PC-3 (cell line): ENCODE measurements at regions not wholly inside any gene's neighbourhood (a gene's known extent, or its start where the extent isn't known, plus 50 kb on each side); places are given as distances from the start of the nearest gene placed in this dataset.

Source experiments
- ATAC-seq: fragments of 200-7000 bp; cut with Tn5 transposase; 2 replicates; pipeline ENCODE4 v1.9.1; 2020; ENCODE audit warnings: mild to moderate bottlenecking, moderate library complexity
- BruUV-seq: library from RNA; stranded (reverse); fragments of 400-500 nt; replicated peaks from 2 replicates; lab custom pipeline; 2021; lab: Mats Ljungman, UMichigan
- CTCF ChIA-PET: fragments of 300-600 bp; sonication (Branson Sonifier 250); formaldehyde crosslinking; loops from one replicate; lab custom pipeline; 2022; ENCODE audit warnings: antibody characterized with exemption; lab: Charles Lee
- POLR2A ChIA-PET: fragments of 300-600 bp; sonication (Branson Sonifier 250); formaldehyde crosslinking; loops from one replicate; lab custom pipeline; 2022; ENCODE audit warnings: antibody characterized with exemption; ENCODE audit not compliant: unreplicated experiment; lab: Charles Lee
- DNase-seq: peaks from one replicate; pipeline ENCODE4 v3.0.0-alpha.2; 2015
- H2AFZ ChIP-seq: fragments of 300-600 bp; sonication (generic); 2 replicates; pipeline ENCODE4 v1.6.0; 2016; ENCODE audit warnings: antibody characterized with exemption, low read length
- H3F3A ChIP-seq: fragments of 300-600 bp; sonication (generic); one replicate; pipeline ENCODE4 v1.6.0; 2017; ENCODE audit warnings: antibody characterized with exemption, low read length, control low read depth, mild to moderate bottlenecking; ENCODE audit not compliant: unreplicated experiment
- H3K27ac ChIP-seq: fragments of 300-600 bp; sonication (generic); 2 replicates; pipeline ENCODE4 v1.5.1; 2016; ENCODE audit warnings: mild to moderate bottlenecking, low read length
- H3K27me3 ChIP-seq: fragments of 300-600 bp; sonication (generic); 2 replicates; pipeline ENCODE4 v1.6.1; 2016; ENCODE audit warnings: low read length, mixed read lengths
- H3K36me3 ChIP-seq: fragments of 300-600 bp; sonication (generic); 2 replicates; pipeline ENCODE4 v1.6.1; 2016; ENCODE audit warnings: low read depth, mixed run types, low read length, mixed read lengths
- H3K4me1 ChIP-seq: fragments of 300-600 bp; sonication (generic); 2 replicates; pipeline ENCODE4 v1.5.1; 2016; ENCODE audit warnings: low read length; ENCODE audit not compliant: insufficient read depth
- H3K4me2 ChIP-seq: fragments of 300-600 bp; sonication (generic); 2 replicates; pipeline ENCODE4 v1.6.0; 2016; ENCODE audit warnings: low read length
- H3K4me3 ChIP-seq: fragments of 300-600 bp; sonication (generic); 2 replicates; pipeline ENCODE4 v1.5.1; 2016; ENCODE audit warnings: mild to moderate bottlenecking, low read length, mixed read lengths
- H3K79me2 ChIP-seq: fragments of 300-600 bp; sonication (generic); 2 replicates; pipeline ENCODE4 v1.6.1; 2017; ENCODE audit warnings: low read length, mixed read lengths
- H3K9ac ChIP-seq: fragments of 300-600 bp; sonication (generic); 2 replicates; pipeline ENCODE4 v1.6.0; 2016; ENCODE audit warnings: mild to moderate bottlenecking, low read length
- H3K9me2 ChIP-seq: fragments of 300-600 bp; sonication (generic); replicated peaks from 2 replicates; pipeline ENCODE4 v1.6.1; 2016; ENCODE audit warnings: mixed run types, low read length, mixed read lengths
- H3K9me3 ChIP-seq: fragments of 300-600 bp; sonication (generic); 2 replicates; pipeline ENCODE4 v1.6.1; 2016; ENCODE audit warnings: low read length, mixed read lengths
- H4K20me1 ChIP-seq: fragments of 300-600 bp; sonication (generic); 2 replicates; pipeline ENCODE4 v1.6.1; 2016; ENCODE audit warnings: low read length, mixed read lengths
- EZH2 ChIP-seq: fragments of 300-600 bp; sonication (generic); IDR thresholded peaks from one replicate; pipeline ENCODE4 v1.6.1; 2017; ENCODE audit warnings: antibody characterized with exemption, mild to moderate bottlenecking, low read length; ENCODE audit not compliant: unreplicated experiment
- EZH2phosphoT487 ChIP-seq: fragments of 300-600 bp; sonication (generic); IDR thresholded peaks from 2 replicates; pipeline ENCODE4 v1.6.1; 2018; ENCODE audit warnings: mild to moderate bottlenecking, antibody characterized with exemption, low read length, borderline replicate concordance
- intact Hi-C: fragments of 100-400 bp; cut with micrococcal nuclease; formaldehyde crosslinking; loops from 2 replicates; pipeline ENCODE4 v1.9.0; 2023
- TF ChIP-seq, protein P1 (sequence below): fragments of 300-600 bp; sonication (generic); conservative IDR thresholded peaks from 2 replicates; pipeline ENCODE4 v1.5.1; 2017; ENCODE audit warnings: antibody characterized with exemption, low read depth, mild to moderate bottlenecking, low read length

DNA sequence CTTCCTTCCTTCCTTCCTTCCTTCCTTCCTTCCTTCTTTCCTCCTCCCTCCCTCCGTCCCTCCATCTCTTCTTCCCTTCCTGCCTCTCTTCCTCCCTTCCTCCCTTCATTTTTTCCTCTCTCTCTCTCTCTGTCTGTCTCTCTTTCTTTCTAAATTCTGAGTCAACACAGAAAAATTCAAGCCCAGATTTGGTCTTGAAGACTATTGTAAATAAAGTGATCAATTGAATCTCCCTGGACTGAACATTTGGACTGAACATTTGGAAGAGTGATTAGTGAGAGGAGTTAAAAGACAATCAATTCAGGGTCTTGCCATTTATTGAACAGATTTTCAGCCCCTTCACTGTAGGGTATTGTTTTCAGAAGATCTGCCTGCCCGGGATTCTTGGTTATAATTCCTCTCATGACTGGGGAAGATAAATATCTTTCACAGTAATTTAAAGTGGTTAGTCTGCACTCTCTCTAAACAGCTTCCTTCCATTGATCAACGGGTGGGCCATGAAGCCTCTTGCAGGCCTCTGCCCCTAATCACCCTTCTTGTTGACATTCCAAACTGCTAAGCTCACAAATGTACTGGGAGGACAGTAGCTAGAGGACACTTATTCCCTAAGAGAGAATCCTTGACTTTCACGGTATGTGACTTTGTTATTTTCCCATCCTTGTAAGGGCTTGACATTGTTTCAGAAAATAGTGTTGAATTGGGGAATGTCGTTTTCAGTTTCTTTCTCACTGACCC is 101.7 kb upstream of the BMP2 start:
- DNase-seq, result no peak
- Histone ChIP-seq H3K9ac (no peak overlapping the region), H3K4me2 (no peak overlapping the region), H3K27ac (no peak overlapping the region), H2AFZ (no peak overlapping the region), H3K79me2 (no peaks in the 10 kb centered on the region), H4K20me1 (no peaks in the 10 kb centered on the region), H3K4me1 (0 out of 2 replicates have a peak, but pooled peaks cover 2% of the 10 kb centered on the region), H3K4me3 (no peak overlapping the region), H3K9me2 (no peaks in the 10 kb centered on the region), H3K9me3 (no peaks in the 10 kb centered on the region), H3F3A (no peaks in the 10 kb centered on the region), H3K36me3 (no peaks in the 10 kb centered on the region), H3K27me3 (0 out of 2 replicates have a peak, but pooled peaks cover 5% of the 10 kb centered on the region)
- POLR2A ChIA-PET, result no interaction called here
- no TSS peak for BruUV-seq
- TF ChIP-seq EZH2phosphoT487 (no peak), EZH2 (no peak)
- TF ChIP-seq, protein P1, sequence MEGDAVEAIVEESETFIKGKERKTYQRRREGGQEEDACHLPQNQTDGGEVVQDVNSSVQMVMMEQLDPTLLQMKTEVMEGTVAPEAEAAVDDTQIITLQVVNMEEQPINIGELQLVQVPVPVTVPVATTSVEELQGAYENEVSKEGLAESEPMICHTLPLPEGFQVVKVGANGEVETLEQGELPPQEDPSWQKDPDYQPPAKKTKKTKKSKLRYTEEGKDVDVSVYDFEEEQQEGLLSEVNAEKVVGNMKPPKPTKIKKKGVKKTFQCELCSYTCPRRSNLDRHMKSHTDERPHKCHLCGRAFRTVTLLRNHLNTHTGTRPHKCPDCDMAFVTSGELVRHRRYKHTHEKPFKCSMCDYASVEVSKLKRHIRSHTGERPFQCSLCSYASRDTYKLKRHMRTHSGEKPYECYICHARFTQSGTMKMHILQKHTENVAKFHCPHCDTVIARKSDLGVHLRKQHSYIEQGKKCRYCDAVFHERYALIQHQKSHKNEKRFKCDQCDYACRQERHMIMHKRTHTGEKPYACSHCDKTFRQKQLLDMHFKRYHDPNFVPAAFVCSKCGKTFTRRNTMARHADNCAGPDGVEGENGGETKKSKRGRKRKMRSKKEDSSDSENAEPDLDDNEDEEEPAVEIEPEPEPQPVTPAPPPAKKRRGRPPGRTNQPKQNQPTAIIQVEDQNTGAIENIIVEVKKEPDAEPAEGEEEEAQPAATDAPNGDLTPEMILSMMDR, result no peak
- intact Hi-C loops, result no loop called here
- no peak for ATAC-seq
- CTCF ChIA-PET, result no interaction called here

DNA sequence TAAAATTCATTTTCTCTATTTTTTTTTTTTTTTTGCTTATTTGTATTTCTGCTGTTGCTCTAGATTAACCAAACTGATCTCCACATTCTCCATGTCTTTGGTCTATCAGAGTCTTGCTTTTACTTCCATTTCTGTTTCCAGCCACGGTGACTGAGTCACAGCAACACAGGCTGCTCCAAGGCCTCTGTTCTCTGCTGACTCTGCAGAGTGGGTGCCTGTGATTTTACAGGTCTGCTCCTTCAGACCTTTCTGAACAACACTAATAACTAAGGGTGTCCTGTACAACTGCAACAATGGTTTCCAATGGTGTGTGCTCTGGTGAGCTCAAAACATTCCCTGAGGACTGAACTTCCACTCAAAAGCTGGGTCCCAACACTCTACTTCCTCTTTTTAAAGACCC is 102.3 kb upstream of the BMP2 start:
- DNase-seq (no peak), ATAC-seq (no peak)
- Histone ChIP-seq H2AFZ (no peak overlapping the region), H3K9me3 (no peaks in the 10 kb centered on the region), H3K9ac (no peak overlapping the region), H3K27ac (no peak overlapping the region), H3K4me3 (no peak overlapping the region), H3K9me2 (no peaks in the 10 kb centered on the region), H3K4me2 (no peak overlapping the region), H3K27me3 (0 out of 2 replicates have a peak, but pooled peaks cover 5% of the 10 kb centered on the region), H4K20me1 (no peaks in the 10 kb centered on the region), H3K36me3 (no peaks in the 10 kb centered on the region), H3K79me2 (no peaks in the 10 kb centered on the region), H3K4me1 (0 out of 2 replicates have a peak, but pooled peaks cover 9% of the 10 kb centered on the region), H3F3A (no peaks in the 10 kb centered on the region)
- BruUV-seq, result no TSS peak
- ChIA-PET POLR2A (no interaction called here), CTCF (no interaction called here)
- TF ChIP-seq EZH2, result no peak
- TF ChIP-seq, protein P1, result no peak
- no peak for TF ChIP-seq EZH2phosphoT487
- intact Hi-C loops, result no loop called here

DNA sequence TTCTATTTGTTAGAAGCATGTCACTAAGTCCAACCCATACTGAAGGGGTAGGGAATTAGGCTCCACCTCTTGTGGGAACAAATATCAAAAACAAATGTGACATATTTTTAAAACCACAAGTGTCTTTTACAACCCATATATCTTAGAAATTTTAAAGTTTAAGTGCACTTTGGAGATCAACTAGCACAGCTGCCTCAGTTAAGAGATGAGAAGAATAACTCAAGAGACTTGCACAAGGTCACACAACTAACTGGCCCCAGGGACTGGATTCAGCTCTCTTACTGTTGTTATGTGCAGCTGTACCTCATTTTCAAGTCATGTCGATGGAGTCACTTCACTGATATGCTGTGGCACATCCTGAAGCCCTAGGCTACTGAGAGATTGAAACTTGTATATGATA is 102.9 kb upstream of the BMP2 start:
- no TSS peak for BruUV-seq
- Histone ChIP-seq H3K9me3 (no peaks in the 10 kb centered on the region), H3K27ac (no peak overlapping the region), H3F3A (no peaks in the 10 kb centered on the region), H3K9ac (no peak overlapping the region), H3K4me1 (0 out of 2 replicates have a peak, but pooled peaks cover 10% of the 10 kb centered on the region), H3K4me3 (no peak overlapping the region), H3K79me2 (no peaks in the 10 kb centered on the region), H3K36me3 (no peaks in the 10 kb centered on the region), H3K9me2 (no peaks in the 10 kb centered on the region), H2AFZ (no peak overlapping the region), H3K4me2 (no peak overlapping the region), H4K20me1 (no peaks in the 10 kb centered on the region), H3K27me3 (0 out of 2 replicates have a peak, but pooled peaks cover 5% of the 10 kb centered on the region)
- TF ChIP-seq, protein P1, result no peak
- ATAC-seq, result no peak
- ChIA-PET POLR2A (no interaction called here), CTCF (no interaction called here)
- DNase-seq, result no peak
- intact Hi-C loops, result no loop called here
